Middle frontal gyrus (tissue), 1 donor: ENCODE measurements at regions not wholly inside any gene's neighbourhood (a gene's known extent, or its start where the extent isn't known, plus 50 kb on each side); places are given as distances from the start of the nearest gene placed in this dataset.
"Not testable (repeated sequence)": the region's sequence is repeated elsewhere in the genome, so short reads cannot be mapped to it uniquely, and the experiment has no call there.

ENCODE experiments used
- DNase-seq: peaks from one replicate; pipeline ENCODE4 v3.0.0-alpha.2; 2015; ENCODE audit warnings: low spot score; ENCODE audit errors: extremely low spot score

- DNase-seq: not testable (repeated sequence)
Measured at GRCh38 chr4:72884225-72884624, 185.3 kb downstream of the COX18 start.

GRCh38 chr4:72876946-72877345 lies 192.6 kb downstream of the COX18 start:
- DNase-seq: no peak

GRCh38 chr4:72875545-72875944 lies 194.0 kb downstream of the COX18 start:
- no peak for DNase-seq

GRCh38 chr4:72875138-72875537 lies 194.4 kb downstream of the COX18 start:
- DNase-seq: no peak

GRCh38 chr4:72864898-72865297 lies 204.6 kb downstream of the COX18 start:
- no peak for DNase-seq

- not testable (repeated sequence) for DNase-seq
Measured at GRCh38 chr4:72864277-72864676, 205.2 kb downstream of the COX18 start.

- DNase-seq: no peak
Measured at GRCh38 chr4:72860766-72861165, 208.8 kb downstream of the COX18 start.

GRCh38 chr4:72858328-72858727 lies 211.2 kb downstream of the COX18 start:
- no peak for DNase-seq

- no peak for DNase-seq
Measured at GRCh38 chr4:72857787-72858186, 211.7 kb downstream of the COX18 start.

- DNase-seq: no peak
Measured at GRCh38 chr4:72857216-72857615, 212.3 kb downstream of the COX18 start.

GRCh38 chr4:72846280-72847111 lies 223.0 kb downstream of the COX18 start:
- DNase-seq: no peak

- DNase-seq: no peak
Measured at GRCh38 chr4:72843466-72843865, 226.1 kb downstream of the COX18 start.

- no peak for DNase-seq
Measured at GRCh38 chr4:72842323-72842722, 227.2 kb downstream of the COX18 start.

GRCh38 chr4:72840166-72840565 lies 229.3 kb downstream of the COX18 start:
- not testable (repeated sequence) for DNase-seq

GRCh38 chr4:72828864-72829263 lies 240.7 kb downstream of the COX18 start:
- no peak for DNase-seq

GRCh38 chr4:72827968-72828367 lies 241.5 kb downstream of the COX18 start:
- DNase-seq: no peak

GRCh38 chr4:72820107-72820506 lies 249.4 kb downstream of the COX18 start:
- DNase-seq: no peak

GRCh38 chr4:72817012-72817411 lies 248.0 kb upstream of the ADAMTS3 start:
- DNase-seq: no peak

GRCh38 chr4:72814241-72814640 lies 245.2 kb upstream of the ADAMTS3 start:
- no peak for DNase-seq

- DNase-seq: no peak
Measured at GRCh38 chr4:72809208-72809607, 240.2 kb upstream of the ADAMTS3 start.

- no peak for DNase-seq
Measured at GRCh38 chr4:72805284-72805683, 236.3 kb upstream of the ADAMTS3 start.

- no peak for DNase-seq
Measured at GRCh38 chr4:72797486-72797885, 228.5 kb upstream of the ADAMTS3 start.

- DNase-seq: no peak
Measured at GRCh38 chr4:72791054-72791453, 222.0 kb upstream of the ADAMTS3 start.
